ENCODE measurements at regions not wholly inside any gene's neighbourhood (a gene's known extent, or its start where the extent isn't known, plus 50 kb on each side); places are given as distances from the start of the nearest gene placed in this dataset.

- 41% methylated on average over 5 of the region's 5 CpGs for WGBS (ENCODE audit: low lambda C conversion rate)
- ATAC-seq = no peak
- intact Hi-C loops (cut with micrococcal nuclease; ENCODE audit: unreplicated experiment) (no loop called here), in situ Hi-C loops (cut with HindIII; ENCODE audit: extremely low pct_ligation_motif_present, low pct_unique_long_range_greater_than_20kb) (no loop called here)
- Histone ChIP-seq H3K27me3 (ENCODE audit: control insufficient read depth in 1 of 2, insufficient read depth in 2 of 2, low read length in 2 of 2) (no peaks in the 10 kb centered on the region), H3K4me1 (ENCODE audit: insufficient read depth, low read length) (no peaks in the 10 kb centered on the region), H3K79me2 (ENCODE audit: insufficient read depth, low read length) (no peaks in the 10 kb centered on the region), H4K20me1 (ENCODE audit: insufficient read depth, low read length) (no peaks in the 10 kb centered on the region), H3K9me3 (ENCODE audit: low read length) (no peaks in the 10 kb centered on the region), H3K36me3 (replicated peaks in 1 of 2; ENCODE audit: control insufficient read depth in 1 of 2, insufficient read depth in 2 of 2, low read length in 2 of 2) (no peaks in the 10 kb centered on the region), H2AFZ (ENCODE audit: low read length) (no peak overlapping the region), H3K9ac (ENCODE audit: insufficient read depth, low read depth, low read length) (no peak overlapping the region), H3K4me3 (replicated peaks in 1 of 3; ENCODE audit: insufficient read depth in 1 of 3, low read depth in 2 of 3, low read length in 3 of 3) (no peak overlapping the region), H3K4me2 (ENCODE audit: low read depth, low read length) (peak overlapping the region; percentile 16; the same call in 1 of the 2 replicates), H3K27ac (ENCODE audit: extremely low read length, insufficient read depth, low read length) (no peak overlapping the region)
- no TSS peak for BruUV-seq (replicated peaks)
- ChIA-PET POLR2A (no interaction called here), CTCF (ENCODE audit: low intra/inter-chr PET ratio, low total read pairs) (no interaction called here)
- TF ChIP-seq ZNF430 (CRISPR knock-in tag; IDR thresholded peaks at IDR 0.05) (no peak), LRRFIP1 (CRISPR knock-in tag; conservative IDR thresholded peaks at IDR 0.05) (no peak), ZNF597 (CRISPR knock-in tag; IDR thresholded peaks at IDR 0.05) (no peak)
- DNase-seq (ENCODE audit: low spot score) = no peak
- FAIRE-seq = no peak
Measured at GRCh38 chr13:65154661-65155447, 2075.3 kb downstream of the PCDH9 start.

- whole genome bisulfite sequencing (ENCODE audit: low lambda C conversion rate) = 56% methylated on average over 14 of the region's 37 CpGs
- Histone ChIP-seq H3K27ac (ENCODE audit: extremely low read length, insufficient read depth, low read length) (no peak overlapping the region), H3K4me1 (ENCODE audit: insufficient read depth, low read length) (no peaks in the 10 kb centered on the region), H3K4me2 (ENCODE audit: low read depth, low read length) (no peak overlapping the region), H3K9me3 (ENCODE audit: low read length) (no peaks in the 10 kb centered on the region), H3K79me2 (ENCODE audit: insufficient read depth, low read length) (no peaks in the 10 kb centered on the region), H3K36me3 (replicated peaks in 1 of 2; ENCODE audit: control insufficient read depth in 1 of 2, insufficient read depth in 2 of 2, low read length in 2 of 2) (no peaks in the 10 kb centered on the region), H3K9ac (ENCODE audit: insufficient read depth, low read depth, low read length) (no peak overlapping the region), H3K27me3 (ENCODE audit: control insufficient read depth in 1 of 2, insufficient read depth in 2 of 2, low read length in 2 of 2) (no peaks in the 10 kb centered on the region), H3K4me3 (replicated peaks in 1 of 3; ENCODE audit: insufficient read depth in 1 of 3, low read depth in 2 of 3, low read length in 3 of 3) (no peak overlapping the region), H2AFZ (ENCODE audit: low read length) (no peak overlapping the region), H4K20me1 (ENCODE audit: insufficient read depth, low read length) (no peaks in the 10 kb centered on the region)
- CTCF ChIA-PET (ENCODE audit: low intra/inter-chr PET ratio, low total read pairs) = no interaction called here
- ATAC-seq (no peak), FAIRE-seq (no peak), DNase-seq (ENCODE audit: low spot score) (no peak)
- no TSS peak for BruUV-seq (replicated peaks)
- in situ Hi-C loops (cut with HindIII; ENCODE audit: extremely low pct_ligation_motif_present, low pct_unique_long_range_greater_than_20kb) = no loop called here
- intact Hi-C loops (cut with micrococcal nuclease; ENCODE audit: unreplicated experiment) = no loop called here
- POLR2A ChIA-PET = no interaction called here
- no peak for TF ChIP-seq ZSCAN30 (CRISPR knock-in tag; IDR thresholded peaks at IDR 0.05)
- TF ChIP-seq ZNF800 (CRISPR knock-in tag; IDR thresholded peaks at IDR 0.05) = no peak
- no peak for TF ChIP-seq NPAS2 (CRISPR knock-in tag; IDR thresholded peaks at IDR 0.05; ENCODE audit: borderline replicate concordance)
- no peak for TF ChIP-seq BRCA1 (CRISPR knock-in tag; IDR thresholded peaks at IDR 0.05)
- TF ChIP-seq ZNF33B (CRISPR knock-in tag; IDR thresholded peaks at IDR 0.05) = no peak
- no peak for TF ChIP-seq MLX (CRISPR knock-in tag; IDR thresholded peaks at IDR 0.05)
- TF ChIP-seq TBX2 (CRISPR knock-in tag; IDR thresholded peaks at IDR 0.05; ENCODE audit: borderline replicate concordance) = no peak
- no peak for TF ChIP-seq ZFY (CRISPR knock-in tag; IDR thresholded peaks at IDR 0.05)
Measured at GRCh38 chr13:65149687-65150086, 2080.4 kb downstream of the PCDH9 start.
